Activated T-cell treated with anti-CD3 and anti-CD28 coated beads, Interleukin-2, amount 50 U/mL, for 72 hours (primary cell): ENCODE measurements at regions not wholly inside any gene's neighbourhood (a gene's known extent, or its start where the extent isn't known, plus 50 kb on each side); places are given as distances from the start of the nearest gene placed in this dataset.

Experiments used
- ATAC-seq, 2 donors: fragments of 150-1000 bp; cut with Tn5 transposase; replicated peaks in 1 of 2; 2 replicates each; pipeline ENCODE4 v1.10.0; 2021; ENCODE audit warnings: moderate library complexity in 2 of 2, mild to moderate bottlenecking in 1 of 2
- DNase-seq, 2 donors: peaks; one replicate each; pipeline ENCODE4 v3.0.0; 2021 to 2022; ENCODE audit warnings: mixed read lengths in 1 of 2
- H3K27ac Mint-ChIP-seq: one replicate; pipeline ENCODE4 v1.8.0; 2022; ENCODE audit warnings: mild to moderate bottlenecking, moderate library complexity, mixed read lengths
- H3K27me3 Mint-ChIP-seq: one replicate; pipeline ENCODE4 v1.8.0; 2022; ENCODE audit warnings: low read depth, mixed read lengths
- H3K36me3 Mint-ChIP-seq, 2 donors: one replicate each; pipeline ENCODE4 v1.8.0; 2022; ENCODE audit warnings: mixed read lengths in 2 of 2, mild to moderate bottlenecking in 1 of 2; ENCODE audit not compliant: insufficient read depth in 2 of 2
- H3K4me1 Mint-ChIP-seq: one replicate; pipeline ENCODE4 v1.8.0; 2022; ENCODE audit warnings: low read depth, mixed read lengths
- H3K4me3 Mint-ChIP-seq, 2 donors: one replicate each; pipeline ENCODE4 v1.8.0; 2022; ENCODE audit warnings: mild to moderate bottlenecking in 2 of 2, mixed read lengths in 2 of 2, moderate library complexity in 2 of 2
- H3K9me3 Mint-ChIP-seq, 2 donors: one replicate each; pipeline ENCODE4 v1.8.0; 2022; ENCODE audit warnings: mixed read lengths in 2 of 2

- DNase-seq = no peak
- H3K36me3 Mint-ChIP-seq = no peaks in the 10 kb centered on the region
- H3K27me3 Mint-ChIP-seq = no peaks in the 10 kb centered on the region
- no peaks in the 10 kb centered on the region for H3K4me1 Mint-ChIP-seq
- H3K27ac Mint-ChIP-seq = no peak overlapping the region
- ATAC-seq = no peak
- H3K4me3 Mint-ChIP-seq = no peak overlapping the region
- H3K9me3 Mint-ChIP-seq = no peaks in the 10 kb centered on the region
These were observed 205.7 kb upstream of the TCF21 start for GRCh38 chr6:133683308-133683580.

GRCh38 chr6:133683606-133684005 is 205.3 kb upstream of the TCF21 start:
- Mint-ChIP-seq H3K4me1 (no peaks in the 10 kb centered on the region), H3K4me3 (no peak overlapping the region), H3K27me3 (no peaks in the 10 kb centered on the region), H3K27ac (no peak overlapping the region), H3K36me3 (no peaks in the 10 kb centered on the region), H3K9me3 (no peaks in the 10 kb centered on the region)
- DNase-seq = no peak
- ATAC-seq = no peak

- ATAC-seq (peak in 1 of 2 donors; percentile 67), DNase-seq (no peak)
- Mint-ChIP-seq H3K36me3 (no peaks in the 10 kb centered on the region), H3K27me3 (no peaks in the 10 kb centered on the region), H3K27ac (no peak overlapping the region), H3K9me3 (no peaks in the 10 kb centered on the region), H3K4me1 (no peaks in the 10 kb centered on the region), H3K4me3 (no peak overlapping the region)
These were observed 200.0 kb upstream of the TCF21 start for GRCh38 chr6:133688705-133689492.

GRCh38 chr6:133689863-133690262 is 199.1 kb upstream of the TCF21 start:
- H3K27me3 Mint-ChIP-seq = no peaks in the 10 kb centered on the region
- H3K36me3 Mint-ChIP-seq = no peaks in the 10 kb centered on the region
- no peak overlapping the region for H3K4me3 Mint-ChIP-seq
- H3K9me3 Mint-ChIP-seq = peaks cover 0 to 2% of the 10 kb centered on the region in 2 donors
- H3K27ac Mint-ChIP-seq = no peak overlapping the region
- no peaks in the 10 kb centered on the region for H3K4me1 Mint-ChIP-seq
- no peak for ATAC-seq
- no peak for DNase-seq

- no peak overlapping the region for H3K4me3 Mint-ChIP-seq
- no peak for DNase-seq
These were observed 195.3 kb upstream of the TCF21 start for GRCh38 chr6:133693565-133693964.

GRCh38 chr6:133697185-133697584 is 191.7 kb upstream of the TCF21 start:
- ATAC-seq = no peak
- Mint-ChIP-seq H3K36me3 (no peaks in the 10 kb centered on the region), H3K4me3 (no peak overlapping the region), H3K4me1 (no peaks in the 10 kb centered on the region), H3K9me3 (peaks cover 0 to 4% of the 10 kb centered on the region in 2 donors), H3K27ac (no peak overlapping the region), H3K27me3 (peaks cover 13% of the 10 kb centered on the region)
- DNase-seq = no peak

More at GRCh38 chr6:133693565-133693964, 195.3 kb upstream of the TCF21 start:
- ATAC-seq = no peak
- H3K27ac Mint-ChIP-seq = no peak overlapping the region
- H3K9me3 Mint-ChIP-seq = peaks cover 0 to 2% of the 10 kb centered on the region in 2 donors
- H3K36me3 Mint-ChIP-seq = no peaks in the 10 kb centered on the region
- no peaks in the 10 kb centered on the region for H3K4me1 Mint-ChIP-seq
- no peaks in the 10 kb centered on the region for H3K27me3 Mint-ChIP-seq

- Mint-ChIP-seq H3K9me3 (peaks cover 0 to 4% of the 10 kb centered on the region in 2 donors), H3K36me3 (peaks cover 0 to 2% of the 10 kb centered on the region in 2 donors), H3K4me1 (no peaks in the 10 kb centered on the region), H3K4me3 (no peak overlapping the region), H3K27ac (no peak overlapping the region), H3K27me3 (peaks cover 18% of the 10 kb centered on the region)
- DNase-seq (no peak), ATAC-seq (no peak)
These were observed 191.2 kb upstream of the TCF21 start for GRCh38 chr6:133697666-133698065.

- no peak overlapping the region for H3K4me3 Mint-ChIP-seq
- H3K4me1 Mint-ChIP-seq = no peaks in the 10 kb centered on the region
- no peak overlapping the region for H3K27ac Mint-ChIP-seq
- ATAC-seq = no peak
- peaks cover 0 to 2% of the 10 kb centered on the region in 2 donors for H3K36me3 Mint-ChIP-seq
- DNase-seq = no peak
- peaks cover 0 to 4% of the 10 kb centered on the region in 2 donors for H3K9me3 Mint-ChIP-seq
- peaks cover 19% of the 10 kb centered on the region for H3K27me3 Mint-ChIP-seq
These were observed 190.6 kb upstream of the TCF21 start for GRCh38 chr6:133698272-133698671.

GRCh38 chr6:133699741-133700385 is 189.1 kb upstream of the TCF21 start:
- Mint-ChIP-seq H3K27ac (no peak overlapping the region), H3K36me3 (peaks cover 0 to 2% of the 10 kb centered on the region in 2 donors), H3K27me3 (peaks cover 19% of the 10 kb centered on the region)

GRCh38 chr6:133701633-133702331 is 187.1 kb upstream of the TCF21 start:
- Mint-ChIP-seq H3K27ac (no peak overlapping the region), H3K4me3 (no peak overlapping the region), H3K4me1 (no peaks in the 10 kb centered on the region)

More at GRCh38 chr6:133699741-133700385, 189.1 kb upstream of the TCF21 start:
- ATAC-seq = no peak
- no peaks in the 10 kb centered on the region for H3K4me1 Mint-ChIP-seq
- DNase-seq = no peak
- H3K4me3 Mint-ChIP-seq = no peak overlapping the region
- peaks cover 0 to 2% of the 10 kb centered on the region in 2 donors for H3K9me3 Mint-ChIP-seq

GRCh38 chr6:133704371-133704770 is 184.5 kb upstream of the TCF21 start:
- Mint-ChIP-seq H3K4me3 (no peak overlapping the region), H3K9me3 (peaks cover 0 to 3% of the 10 kb centered on the region in 2 donors)

More at GRCh38 chr6:133701633-133702331, 187.1 kb upstream of the TCF21 start:
- Mint-ChIP-seq H3K36me3 (peaks cover 0 to 2% of the 10 kb centered on the region in 2 donors), H3K9me3 (peaks cover 0 to 2% of the 10 kb centered on the region in 2 donors), H3K27me3 (peaks cover 19% of the 10 kb centered on the region)
- no peak for DNase-seq
- no peak for ATAC-seq

GRCh38 chr6:133705066-133705465 is 183.8 kb upstream of the TCF21 start:
- Mint-ChIP-seq H3K4me1 (no peaks in the 10 kb centered on the region), H3K27ac (no peak overlapping the region), H3K36me3 (peaks cover 0 to 2% of the 10 kb centered on the region in 2 donors), H3K27me3 (peaks cover 19% of the 10 kb centered on the region), H3K4me3 (no peak overlapping the region), H3K9me3 (peaks cover 3% of the 10 kb centered on the region in 2 donors)
- DNase-seq (no peak), ATAC-seq (no peak)

More at GRCh38 chr6:133704371-133704770, 184.5 kb upstream of the TCF21 start:
- Mint-ChIP-seq H3K4me1 (no peaks in the 10 kb centered on the region), H3K36me3 (peaks cover 0 to 2% of the 10 kb centered on the region in 2 donors), H3K27me3 (peaks cover 19% of the 10 kb centered on the region), H3K27ac (no peak overlapping the region)
- no peak for DNase-seq
- no peak for ATAC-seq

GRCh38 chr6:133705731-133706130 is 183.2 kb upstream of the TCF21 start:
- H3K9me3 Mint-ChIP-seq = peaks cover 3% of the 10 kb centered on the region in 2 donors
- peaks cover 0 to 2% of the 10 kb centered on the region in 2 donors for H3K36me3 Mint-ChIP-seq
- DNase-seq (no peak), ATAC-seq (no peak)
- H3K4me3 Mint-ChIP-seq = no peak overlapping the region
- peaks cover 19% of the 10 kb centered on the region for H3K27me3 Mint-ChIP-seq
- H3K27ac Mint-ChIP-seq = no peak overlapping the region
- H3K4me1 Mint-ChIP-seq = no peaks in the 10 kb centered on the region
